GM21526 (cell line): ENCODE measurements at regions not wholly inside any gene's neighbourhood (a gene's known extent, or its start where the extent isn't known, plus 50 kb on each side); places are given as distances from the start of the nearest gene placed in this dataset.

Experiments used
- ATAC-seq: cut with Tn5 transposase; IDR thresholded peaks from one replicate; pipeline ENCODE4 v1.9.1; 2021; ENCODE audit warnings: moderate library complexity; ENCODE audit not compliant: unreplicated experiment, low FRiP score

- ATAC-seq, result no peak
Observed at GRCh38 chr9:118449554-118449953, 745.4 kb downstream of the TLR4 start.

GRCh38 chr9:118455259-118455658, 751.1 kb downstream of the TLR4 start:
- no peak for ATAC-seq

- no peak for ATAC-seq
Observed at GRCh38 chr9:118455788-118456187, 751.6 kb downstream of the TLR4 start.

- ATAC-seq, result no peak
Observed at GRCh38 chr9:118457171-118458000, 753.2 kb downstream of the TLR4 start.

- no peak for ATAC-seq
Observed at GRCh38 chr9:118459913-118460312, 755.7 kb downstream of the TLR4 start.

- no peak for ATAC-seq
Observed at GRCh38 chr9:118463419-118463818, 759.2 kb downstream of the TLR4 start.

GRCh38 chr9:118473521-118473920, 769.3 kb downstream of the TLR4 start:
- ATAC-seq, result no peak

- ATAC-seq, result no peak
Observed at GRCh38 chr9:118478752-118479151, 774.5 kb downstream of the TLR4 start.

- no peak for ATAC-seq
Observed at GRCh38 chr9:118482306-118482705, 778.1 kb downstream of the TLR4 start.

- ATAC-seq, result no peak
Observed at GRCh38 chr9:118483677-118484076, 779.5 kb downstream of the TLR4 start.

GRCh38 chr9:118503236-118503635, 799.0 kb downstream of the TLR4 start:
- ATAC-seq, result no peak

GRCh38 chr9:118510711-118511110, 806.5 kb downstream of the TLR4 start:
- no peak for ATAC-seq

- no peak for ATAC-seq
Observed at GRCh38 chr9:118515947-118516346, 811.7 kb downstream of the TLR4 start.

GRCh38 chr9:118521261-118521660, 817.1 kb downstream of the TLR4 start:
- no peak for ATAC-seq

GRCh38 chr9:118522093-118523028, 818.2 kb downstream of the TLR4 start:
- peak; percentile 89 for ATAC-seq

- no peak for ATAC-seq
Observed at GRCh38 chr9:118527261-118527660, 823.1 kb downstream of the TLR4 start.

GRCh38 chr9:118529210-118529609, 825.0 kb downstream of the TLR4 start:
- no peak for ATAC-seq

- no peak for ATAC-seq
Observed at GRCh38 chr9:118529624-118530214, 825.5 kb downstream of the TLR4 start.

GRCh38 chr9:118532592-118532991, 828.4 kb downstream of the TLR4 start:
- no peak for ATAC-seq

GRCh38 chr9:118533101-118533500, 828.9 kb downstream of the TLR4 start:
- no peak for ATAC-seq

- ATAC-seq, result no peak
Observed at GRCh38 chr9:118533850-118534249, 829.6 kb downstream of the TLR4 start.
